HepG2 (cell line): ENCODE measurements at regions not wholly inside any gene's neighbourhood (a gene's known extent, or its start where the extent isn't known, plus 50 kb on each side); places are given as distances from the start of the nearest gene placed in this dataset.

Experiments used
- FOXA3 ChIP-seq: IDR thresholded peaks from 2 replicates; pipeline ENCODE4 v1.6.1; 2016; ENCODE audit warnings: missing genetic modification reagents, missing compliant biosample characterization
- FOXP1 ChIP-seq, 2 experiments: fragments of 450-650 bp in 1 of 2; IDR thresholded peaks; 2 replicates each; pipeline ENCODE4 v1.6.1; 2017 to 2018; ENCODE audit warnings: antibody characterized with exemption in 1 of 2
- GATAD2A ChIP-seq: IDR thresholded peaks from 2 replicates; pipeline ENCODE4 v1.6.1; 2016
- NFKBIZ ChIP-seq: IDR thresholded peaks from 2 replicates; pipeline ENCODE4 v1.6.1; 2018; ENCODE audit warnings: missing genetic modification reagents, missing compliant biosample characterization
- SIN3B ChIP-seq: fragments of 150-350 bp; IDR thresholded peaks from 2 replicates; pipeline ENCODE4 v1.6.1; 2014; ENCODE audit warnings: low read length
- SMAD3 ChIP-seq: sonication (generic); formaldehyde crosslinking; IDR thresholded peaks from 2 replicates; pipeline ENCODE4 v1.4.0; 2020; ENCODE audit warnings: missing genetic modification reagents
- U2AF1 ChIP-seq: fragments of 200-400 bp; formaldehyde crosslinking; optimal IDR thresholded peaks from 2 replicates; pipeline ENCODE3; 2017; ENCODE audit warnings: mild to moderate bottlenecking, low read depth, low read length
- ZBTB7A ChIP-seq: sonication (generic); formaldehyde crosslinking; IDR thresholded peaks from 2 replicates; pipeline ENCODE4 v1.8.0; 2022; ENCODE audit warnings: mild to moderate bottlenecking, missing genetic modification reagents
- ZFP36L1 ChIP-seq: sonication (generic); formaldehyde crosslinking; IDR thresholded peaks from 2 replicates; pipeline ENCODE4 v1.8.0; 2022; ENCODE audit warnings: mild to moderate bottlenecking, missing genetic modification reagents, moderate library complexity
- ZFP36L2 ChIP-seq: sonication (generic); formaldehyde crosslinking; IDR thresholded peaks from 2 replicates; pipeline ENCODE4 v1.4.0; 2020; ENCODE audit warnings: missing genetic modification reagents
- ZNF260 ChIP-seq: sonication (generic); formaldehyde crosslinking; IDR thresholded peaks from 2 replicates; pipeline ENCODE4 v1.4.0; 2020; ENCODE audit warnings: missing genetic modification reagents, low read depth, mild to moderate bottlenecking, borderline replicate concordance
- ZNF382 ChIP-seq: sonication (generic); formaldehyde crosslinking; IDR thresholded peaks from 2 replicates; pipeline ENCODE4 v1.5.0; 2020; ENCODE audit warnings: missing genetic modification reagents, mild to moderate bottlenecking, borderline replicate concordance
- ZNF703 ChIP-seq: sonication (generic); formaldehyde crosslinking; IDR thresholded peaks from 2 replicates; pipeline ENCODE4 v1.5.1; 2020; ENCODE audit warnings: missing genetic modification reagents, mild to moderate bottlenecking, moderate library complexity, borderline replicate concordance
- ZNF737 ChIP-seq: sonication (generic); formaldehyde crosslinking; IDR thresholded peaks from 2 replicates; pipeline ENCODE4 v1.5.0; 2020; ENCODE audit warnings: missing genetic modification reagents, mild to moderate bottlenecking, borderline replicate concordance
- ZNF747 ChIP-seq: sonication (generic); formaldehyde crosslinking; IDR thresholded peaks from 2 replicates; pipeline ENCODE4 v1.8.1; 2023; ENCODE audit warnings: missing genetic modification reagents, mild to moderate bottlenecking, borderline replicate concordance
- ZNF768 ChIP-seq: sonication (generic); formaldehyde crosslinking; IDR thresholded peaks from 2 replicates; pipeline ENCODE4 v1.4.0; 2020; ENCODE audit warnings: missing genetic modification reagents
- TF ChIP-seq, protein P1 (sequence below): sonication (generic); formaldehyde crosslinking; IDR thresholded peaks from 2 replicates; pipeline ENCODE4 v1.8.1; 2022; ENCODE audit warnings: mild to moderate bottlenecking, missing genetic modification reagents
- TF ChIP-seq, protein P2 (sequence below): sonication (generic); formaldehyde crosslinking; IDR thresholded peaks from 2 replicates; pipeline ENCODE4 v1.4.0; 2020; ENCODE audit warnings: missing genetic modification reagents
- TF ChIP-seq, protein P3 (sequence below): sonication (generic); formaldehyde crosslinking; IDR thresholded peaks from 2 replicates; pipeline ENCODE4 v1.5.0; 2020; ENCODE audit warnings: mild to moderate bottlenecking, missing genetic modification reagents, borderline replicate concordance
- TF ChIP-seq, protein P4 (sequence below): sonication (generic); formaldehyde crosslinking; conservative IDR thresholded peaks from 2 replicates; pipeline ENCODE4 v1.4.0; 2020; ENCODE audit warnings: mild to moderate bottlenecking, missing genetic modification reagents, moderate library complexity

DNA sequence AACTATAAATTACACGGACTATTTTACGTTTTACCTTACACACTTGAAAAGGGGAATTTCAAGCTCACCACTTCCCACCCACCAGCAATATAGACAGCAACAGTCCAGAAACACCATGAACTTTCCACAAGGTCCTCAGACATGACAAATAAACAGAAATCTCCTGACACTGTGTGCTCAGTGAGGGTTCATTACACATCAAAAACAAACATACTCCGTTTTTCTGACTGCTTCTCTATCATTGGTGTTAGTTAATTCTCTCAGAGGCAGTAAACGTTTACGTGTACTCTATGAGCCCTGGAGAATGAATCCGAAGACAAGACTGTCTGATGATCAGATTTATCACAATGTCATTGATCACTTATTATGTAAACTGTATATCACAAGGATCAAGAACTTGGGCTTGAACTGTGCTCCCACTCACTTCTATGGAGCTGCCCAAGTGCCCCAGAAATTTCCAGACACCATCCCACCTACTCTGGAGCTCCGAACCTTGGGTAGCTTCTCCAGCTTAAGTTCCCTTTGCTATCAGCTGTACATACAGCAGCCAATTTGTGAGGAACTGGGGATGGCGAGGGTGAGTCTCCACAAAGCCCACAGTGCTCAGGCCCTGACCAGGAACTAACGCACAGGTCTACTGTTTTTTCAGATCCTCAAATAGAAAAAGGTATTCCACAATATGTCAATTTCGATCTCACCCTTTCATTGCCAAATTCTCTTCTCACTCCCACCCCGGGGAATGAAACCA is 86.0 kb downstream of the ALDH8A1 start (continued):
- TF ChIP-seq, protein P1, sequence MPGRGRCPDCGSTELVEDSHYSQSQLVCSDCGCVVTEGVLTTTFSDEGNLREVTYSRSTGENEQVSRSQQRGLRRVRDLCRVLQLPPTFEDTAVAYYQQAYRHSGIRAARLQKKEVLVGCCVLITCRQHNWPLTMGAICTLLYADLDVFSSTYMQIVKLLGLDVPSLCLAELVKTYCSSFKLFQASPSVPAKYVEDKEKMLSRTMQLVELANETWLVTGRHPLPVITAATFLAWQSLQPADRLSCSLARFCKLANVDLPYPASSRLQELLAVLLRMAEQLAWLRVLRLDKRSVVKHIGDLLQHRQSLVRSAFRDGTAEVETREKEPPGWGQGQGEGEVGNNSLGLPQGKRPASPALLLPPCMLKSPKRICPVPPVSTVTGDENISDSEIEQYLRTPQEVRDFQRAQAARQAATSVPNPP (CRISPR knock-in tag) = no peak
- TF ChIP-seq NFKBIZ (CRISPR knock-in tag) (no peak), ZFP36L2 (CRISPR knock-in tag) (no peak), FOXA3 (CRISPR knock-in tag) (peak; percentile 61; the same call in 1 of the 2 replicates), SMAD3 (CRISPR knock-in tag) (no peak), ZNF703 (no peak), ZNF737 (CRISPR knock-in tag) (no peak), SIN3B (no peak), ZNF260 (CRISPR knock-in tag) (no peak), ZNF747 (CRISPR knock-in tag) (no peak), ZNF382 (CRISPR knock-in tag) (no peak), ZFP36L1 (CRISPR knock-in tag) (no peak), ZBTB7A (no peak), ZNF768 (CRISPR knock-in tag) (no peak), U2AF1 (no peak), GATAD2A (CRISPR knock-in tag) (peak; percentile 60; the same call in 1 of the 2 replicates), FOXP1 (IDR thresholded peaks at IDR 0.05) (no peak), FOXP1 (CRISPR knock-in tag; IDR thresholded peaks at IDR 0.05) (peak; percentile 70)
- TF ChIP-seq, protein P2, sequence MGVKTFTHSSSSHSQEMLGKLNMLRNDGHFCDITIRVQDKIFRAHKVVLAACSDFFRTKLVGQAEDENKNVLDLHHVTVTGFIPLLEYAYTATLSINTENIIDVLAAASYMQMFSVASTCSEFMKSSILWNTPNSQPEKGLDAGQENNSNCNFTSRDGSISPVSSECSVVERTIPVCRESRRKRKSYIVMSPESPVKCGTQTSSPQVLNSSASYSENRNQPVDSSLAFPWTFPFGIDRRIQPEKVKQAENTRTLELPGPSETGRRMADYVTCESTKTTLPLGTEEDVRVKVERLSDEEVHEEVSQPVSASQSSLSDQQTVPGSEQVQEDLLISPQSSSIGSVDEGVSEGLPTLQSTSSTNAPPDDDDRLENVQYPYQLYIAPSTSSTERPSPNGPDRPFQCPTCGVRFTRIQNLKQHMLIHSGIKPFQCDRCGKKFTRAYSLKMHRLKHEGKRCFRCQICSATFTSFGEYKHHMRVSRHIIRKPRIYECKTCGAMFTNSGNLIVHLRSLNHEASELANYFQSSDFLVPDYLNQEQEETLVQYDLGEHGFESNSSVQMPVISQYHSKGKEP = no peak
- TF ChIP-seq, protein P3, sequence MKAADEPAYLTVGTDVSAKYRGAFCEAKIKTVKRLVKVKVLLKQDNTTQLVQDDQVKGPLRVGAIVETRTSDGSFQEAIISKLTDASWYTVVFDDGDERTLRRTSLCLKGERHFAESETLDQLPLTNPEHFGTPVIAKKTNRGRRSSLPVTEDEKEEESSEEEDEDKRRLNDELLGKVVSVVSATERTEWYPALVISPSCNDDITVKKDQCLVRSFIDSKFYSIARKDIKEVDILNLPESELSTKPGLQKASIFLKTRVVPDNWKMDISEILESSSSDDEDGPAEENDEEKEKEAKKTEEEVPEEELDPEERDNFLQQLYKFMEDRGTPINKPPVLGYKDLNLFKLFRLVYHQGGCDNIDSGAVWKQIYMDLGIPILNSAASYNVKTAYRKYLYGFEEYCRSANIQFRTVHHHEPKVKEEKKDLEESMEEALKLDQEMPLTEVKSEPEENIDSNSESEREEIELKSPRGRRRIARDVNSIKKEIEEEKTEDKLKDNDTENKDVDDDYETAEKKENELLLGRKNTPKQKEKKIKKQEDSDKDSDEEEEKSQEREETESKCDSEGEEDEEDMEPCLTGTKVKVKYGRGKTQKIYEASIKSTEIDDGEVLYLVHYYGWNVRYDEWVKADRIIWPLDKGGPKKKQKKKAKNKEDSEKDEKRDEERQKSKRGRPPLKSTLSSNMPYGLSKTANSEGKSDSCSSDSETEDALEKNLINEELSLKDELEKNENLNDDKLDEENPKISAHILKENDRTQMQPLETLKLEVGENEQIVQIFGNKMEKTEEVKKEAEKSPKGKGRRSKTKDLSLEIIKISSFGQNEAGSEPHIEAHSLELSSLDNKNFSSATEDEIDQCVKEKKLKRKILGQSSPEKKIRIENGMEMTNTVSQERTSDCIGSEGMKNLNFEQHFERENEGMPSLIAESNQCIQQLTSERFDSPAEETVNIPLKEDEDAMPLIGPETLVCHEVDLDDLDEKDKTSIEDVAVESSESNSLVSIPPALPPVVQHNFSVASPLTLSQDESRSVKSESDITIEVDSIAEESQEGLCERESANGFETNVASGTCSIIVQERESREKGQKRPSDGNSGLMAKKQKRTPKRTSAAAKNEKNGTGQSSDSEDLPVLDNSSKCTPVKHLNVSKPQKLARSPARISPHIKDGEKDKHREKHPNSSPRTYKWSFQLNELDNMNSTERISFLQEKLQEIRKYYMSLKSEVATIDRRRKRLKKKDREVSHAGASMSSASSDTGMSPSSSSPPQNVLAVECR (CRISPR knock-in tag) = no peak
- TF ChIP-seq, protein P4, sequence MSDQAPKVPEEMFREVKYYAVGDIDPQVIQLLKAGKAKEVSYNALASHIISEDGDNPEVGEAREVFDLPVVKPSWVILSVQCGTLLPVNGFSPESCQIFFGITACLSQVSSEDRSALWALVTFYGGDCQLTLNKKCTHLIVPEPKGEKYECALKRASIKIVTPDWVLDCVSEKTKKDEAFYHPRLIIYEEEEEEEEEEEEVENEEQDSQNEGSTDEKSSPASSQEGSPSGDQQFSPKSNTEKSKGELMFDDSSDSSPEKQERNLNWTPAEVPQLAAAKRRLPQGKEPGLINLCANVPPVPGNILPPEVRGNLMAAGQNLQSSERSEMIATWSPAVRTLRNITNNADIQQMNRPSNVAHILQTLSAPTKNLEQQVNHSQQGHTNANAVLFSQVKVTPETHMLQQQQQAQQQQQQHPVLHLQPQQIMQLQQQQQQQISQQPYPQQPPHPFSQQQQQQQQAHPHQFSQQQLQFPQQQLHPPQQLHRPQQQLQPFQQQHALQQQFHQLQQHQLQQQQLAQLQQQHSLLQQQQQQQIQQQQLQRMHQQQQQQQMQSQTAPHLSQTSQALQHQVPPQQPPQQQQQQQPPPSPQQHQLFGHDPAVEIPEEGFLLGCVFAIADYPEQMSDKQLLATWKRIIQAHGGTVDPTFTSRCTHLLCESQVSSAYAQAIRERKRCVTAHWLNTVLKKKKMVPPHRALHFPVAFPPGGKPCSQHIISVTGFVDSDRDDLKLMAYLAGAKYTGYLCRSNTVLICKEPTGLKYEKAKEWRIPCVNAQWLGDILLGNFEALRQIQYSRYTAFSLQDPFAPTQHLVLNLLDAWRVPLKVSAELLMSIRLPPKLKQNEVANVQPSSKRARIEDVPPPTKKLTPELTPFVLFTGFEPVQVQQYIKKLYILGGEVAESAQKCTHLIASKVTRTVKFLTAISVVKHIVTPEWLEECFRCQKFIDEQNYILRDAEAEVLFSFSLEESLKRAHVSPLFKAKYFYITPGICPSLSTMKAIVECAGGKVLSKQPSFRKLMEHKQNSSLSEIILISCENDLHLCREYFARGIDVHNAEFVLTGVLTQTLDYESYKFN (CRISPR knock-in tag) = 0 out of 2 replicates have a peak, but pooled peaks have one; percentile 42
